Stimulated activated memory B cell treated with anti-CD40 and anti-IgM and Interleukin-4, amounts not matched to agents 10 μg/mL and 1 μg/mL and 100 μg/mL, for 72 hours (primary cell): ENCODE measurements at regions not wholly inside any gene's neighbourhood (a gene's known extent, or its start where the extent isn't known, plus 50 kb on each side); places are given as distances from the start of the nearest gene placed in this dataset.

Experiments used
- ATAC-seq: fragments of 150-1000 bp; cut with Tn5 transposase; 2 replicates; pipeline ENCODE4 v1.10.0; 2021
- H3K27ac Mint-ChIP-seq: one replicate; pipeline ENCODE4 v1.8.0; 2022; ENCODE audit warnings: mild to moderate bottlenecking, mixed read lengths
- H3K27me3 Mint-ChIP-seq: one replicate; pipeline ENCODE4 v1.8.0; 2022; ENCODE audit warnings: mixed read lengths
- H3K36me3 Mint-ChIP-seq: one replicate; pipeline ENCODE4 v1.8.0; 2022; ENCODE audit warnings: mixed read lengths
- H3K4me1 Mint-ChIP-seq: one replicate; pipeline ENCODE4 v1.8.0; 2022; ENCODE audit warnings: mixed read lengths
- H3K4me3 Mint-ChIP-seq: one replicate; pipeline ENCODE4 v1.8.0; 2022; ENCODE audit warnings: mild to moderate bottlenecking, moderate library complexity, mixed read lengths
- H3K9me3 Mint-ChIP-seq: one replicate; pipeline ENCODE4 v1.8.0; 2022; ENCODE audit warnings: mixed read lengths

GRCh38 chr2:158049129-158049855 lies 52.4 kb upstream of the UPP2 start:
- Mint-ChIP-seq H3K4me1 (no peaks in the 10 kb centered on the region), H3K36me3 (no peaks in the 10 kb centered on the region), H3K9me3 (no peaks in the 10 kb centered on the region), H3K27ac (no peak overlapping the region), H3K27me3 (peaks cover 23% of the 10 kb centered on the region), H3K4me3 (no peak overlapping the region)
- ATAC-seq: no peak

- ATAC-seq: no peak
- H3K4me3 Mint-ChIP-seq: no peak overlapping the region
- H3K36me3 Mint-ChIP-seq: no peaks in the 10 kb centered on the region
- no peaks in the 10 kb centered on the region for H3K9me3 Mint-ChIP-seq
- no peak overlapping the region for H3K27ac Mint-ChIP-seq
- H3K27me3 Mint-ChIP-seq: peaks cover 33% of the 10 kb centered on the region
- H3K4me1 Mint-ChIP-seq: no peaks in the 10 kb centered on the region
Measured at GRCh38 chr2:158048327-158048726, 53.3 kb upstream of the UPP2 start.

GRCh38 chr2:158047156-158047611 lies 54.5 kb upstream of the UPP2 start:
- ATAC-seq: no peak
- no peak overlapping the region for H3K27ac Mint-ChIP-seq
- peaks cover 44% of the 10 kb centered on the region for H3K27me3 Mint-ChIP-seq
- H3K36me3 Mint-ChIP-seq: no peaks in the 10 kb centered on the region
- no peaks in the 10 kb centered on the region for H3K4me1 Mint-ChIP-seq
- no peak overlapping the region for H3K4me3 Mint-ChIP-seq
- no peaks in the 10 kb centered on the region for H3K9me3 Mint-ChIP-seq

- Mint-ChIP-seq H3K27me3 (peaks cover 45% of the 10 kb centered on the region), H3K4me3 (no peak overlapping the region), H3K36me3 (no peaks in the 10 kb centered on the region), H3K4me1 (no peaks in the 10 kb centered on the region), H3K9me3 (no peaks in the 10 kb centered on the region), H3K27ac (no peak overlapping the region)
- ATAC-seq: no peak
Measured at GRCh38 chr2:158046121-158046880, 55.4 kb upstream of the UPP2 start.

- no peaks in the 10 kb centered on the region for H3K4me1 Mint-ChIP-seq
- no peak for ATAC-seq
- no peaks in the 10 kb centered on the region for H3K9me3 Mint-ChIP-seq
- no peaks in the 10 kb centered on the region for H3K36me3 Mint-ChIP-seq
- no peak overlapping the region for H3K27ac Mint-ChIP-seq
- peaks cover 45% of the 10 kb centered on the region for H3K27me3 Mint-ChIP-seq
- H3K4me3 Mint-ChIP-seq: no peak overlapping the region
Measured at GRCh38 chr2:158045362-158045761, 56.3 kb upstream of the UPP2 start.

- no peak overlapping the region for H3K4me3 Mint-ChIP-seq
- H3K27ac Mint-ChIP-seq: no peak overlapping the region
- no peaks in the 10 kb centered on the region for H3K9me3 Mint-ChIP-seq
- peaks cover 45% of the 10 kb centered on the region for H3K27me3 Mint-ChIP-seq
- ATAC-seq: no peak
- H3K4me1 Mint-ChIP-seq: no peaks in the 10 kb centered on the region
- no peaks in the 10 kb centered on the region for H3K36me3 Mint-ChIP-seq
Measured at GRCh38 chr2:158043181-158043948, 58.3 kb upstream of the UPP2 start.

- no peaks in the 10 kb centered on the region for H3K9me3 Mint-ChIP-seq
- H3K4me1 Mint-ChIP-seq: no peaks in the 10 kb centered on the region
- H3K4me3 Mint-ChIP-seq: no peak overlapping the region
- ATAC-seq: no peak
- no peak overlapping the region for H3K27ac Mint-ChIP-seq
- no peaks in the 10 kb centered on the region for H3K36me3 Mint-ChIP-seq
- H3K27me3 Mint-ChIP-seq: peaks cover 45% of the 10 kb centered on the region
Measured at GRCh38 chr2:158042666-158043065, 59.0 kb upstream of the UPP2 start.

GRCh38 chr2:158042245-158042644 lies 59.4 kb upstream of the UPP2 start:
- no peak for ATAC-seq
- peaks cover 45% of the 10 kb centered on the region for H3K27me3 Mint-ChIP-seq

GRCh38 chr2:158041400-158041799 lies 60.3 kb upstream of the UPP2 start:
- Mint-ChIP-seq H3K27me3 (peaks cover 43% of the 10 kb centered on the region), H3K9me3 (no peaks in the 10 kb centered on the region), H3K4me1 (no peaks in the 10 kb centered on the region), H3K27ac (no peak overlapping the region), H3K36me3 (no peaks in the 10 kb centered on the region), H3K4me3 (no peak overlapping the region)
- ATAC-seq: no peak

More at GRCh38 chr2:158042245-158042644, 59.4 kb upstream of the UPP2 start:
- H3K9me3 Mint-ChIP-seq: no peaks in the 10 kb centered on the region
- no peaks in the 10 kb centered on the region for H3K4me1 Mint-ChIP-seq
- no peaks in the 10 kb centered on the region for H3K36me3 Mint-ChIP-seq
- no peak overlapping the region for H3K27ac Mint-ChIP-seq
- no peak overlapping the region for H3K4me3 Mint-ChIP-seq

GRCh38 chr2:158038901-158039300 lies 62.8 kb upstream of the UPP2 start:
- no peak for ATAC-seq
- Mint-ChIP-seq H3K9me3 (no peaks in the 10 kb centered on the region), H3K27ac (no peak overlapping the region), H3K4me3 (no peak overlapping the region), H3K4me1 (no peaks in the 10 kb centered on the region), H3K27me3 (peaks cover 27% of the 10 kb centered on the region), H3K36me3 (no peaks in the 10 kb centered on the region)

- no peaks in the 10 kb centered on the region for H3K4me1 Mint-ChIP-seq
- no peaks in the 10 kb centered on the region for H3K36me3 Mint-ChIP-seq
- peaks cover 9% of the 10 kb centered on the region for H3K27me3 Mint-ChIP-seq
- H3K4me3 Mint-ChIP-seq: no peak overlapping the region
- ATAC-seq: peak; percentile 56
- no peaks in the 10 kb centered on the region for H3K9me3 Mint-ChIP-seq
- H3K27ac Mint-ChIP-seq: no peak overlapping the region
Measured at GRCh38 chr2:158034198-158034866, 67.3 kb upstream of the UPP2 start.

- peaks cover 9% of the 10 kb centered on the region for H3K27me3 Mint-ChIP-seq
- no peaks in the 10 kb centered on the region for H3K36me3 Mint-ChIP-seq
- no peak overlapping the region for H3K27ac Mint-ChIP-seq
- H3K4me1 Mint-ChIP-seq: no peaks in the 10 kb centered on the region
- H3K9me3 Mint-ChIP-seq: no peaks in the 10 kb centered on the region
- no peak overlapping the region for H3K4me3 Mint-ChIP-seq
- ATAC-seq: no peak
Measured at GRCh38 chr2:158031371-158031770, 70.3 kb upstream of the UPP2 start.

- H3K36me3 Mint-ChIP-seq: no peaks in the 10 kb centered on the region
- no peaks in the 10 kb centered on the region for H3K9me3 Mint-ChIP-seq
- no peaks in the 10 kb centered on the region for H3K4me1 Mint-ChIP-seq
- ATAC-seq: no peak
- no peak overlapping the region for H3K27ac Mint-ChIP-seq
- no peak overlapping the region for H3K4me3 Mint-ChIP-seq
- no peaks in the 10 kb centered on the region for H3K27me3 Mint-ChIP-seq
Measured at GRCh38 chr2:158025255-158025996, 76.2 kb upstream of the UPP2 start.

GRCh38 chr2:158024288-158024898 lies 77.3 kb upstream of the UPP2 start:
- Mint-ChIP-seq H3K9me3 (no peaks in the 10 kb centered on the region), H3K4me3 (no peak overlapping the region), H3K4me1 (no peaks in the 10 kb centered on the region), H3K36me3 (no peaks in the 10 kb centered on the region), H3K27me3 (peaks cover 2% of the 10 kb centered on the region), H3K27ac (no peak overlapping the region)
- ATAC-seq: no peak
